A549 (cell line): ENCODE measurements at regions not wholly inside any gene's neighbourhood (a gene's known extent, or its start where the extent isn't known, plus 50 kb on each side); places are given as distances from the start of the nearest gene placed in this dataset.

ENCODE experiments used
- ATAC-seq, 2 experiments: fragments of 200-7000 bp in 1 of 2; fragments of >200 bp in 1 of 2; cut with Nextera tagmentation in 1 of 2; cut with Tn5 transposase in 1 of 2; 3 replicates each; pipeline versions ENCODE4 v1.8.0 to v1.9.1; 2018 to 2020; ENCODE audit warnings: mild to moderate bottlenecking in 1 of 2, moderate library complexity in 1 of 2
- CTCF ChIA-PET: fragments of 300-600 bp; sonication (Branson Sonifier 250); formaldehyde crosslinking; extraction: SDS; loops from one replicate; lab custom pipeline; 2021; ENCODE audit warnings: antibody characterized with exemption, inconsistent platforms; lab: Yijun Ruan, JAX
- POLR2A ChIA-PET: fragments of 350-600 bp; formaldehyde crosslinking; extraction: SDS; loops from one replicate; lab custom pipeline; 2021; ENCODE audit warnings: antibody characterized with exemption, inconsistent platforms; lab: Yijun Ruan, JAX
- DNase-seq, 2 experiments: peaks; one replicate each; pipeline versions ENCODE4 v3.0.0 to v3.0.0-alpha.2; 2011 to 2016; ENCODE audit warnings: low read depth in 1 of 2, low spot score in 1 of 2
- FAIRE-seq: peaks from 2 replicates; lab custom pipeline; 2011; peaks lifted over from hg19 to GRCh38; lab: Jason Lieb, UNC
- H3K27ac ChIP-seq, 2 experiments: fragments of >200 bp; sonication (Bioruptor Twin); formaldehyde crosslinking; 3 replicates each; pipeline ENCODE4 v1.5.1; 2016 to 2017
- H3K4me1 ChIP-seq: fragments of >200 bp; sonication (Bioruptor Twin); formaldehyde crosslinking; 3 replicates; pipeline ENCODE4 v1.6.1; 2016
- H3K4me2 ChIP-seq: fragments of >200 bp; sonication (Bioruptor Twin); formaldehyde crosslinking; 3 replicates; pipeline ENCODE4 v1.6.1; 2016
- H3K4me3 ChIP-seq: fragments of >200 bp; sonication (Bioruptor Twin); formaldehyde crosslinking; 3 replicates; pipeline ENCODE4 v1.5.1; 2016
- H3K9me3 ChIP-seq: fragments of >200 bp; sonication (Bioruptor Twin); formaldehyde crosslinking; 3 replicates; pipeline ENCODE4 v1.6.1; 2016
- ATOH8 ChIP-seq: fragments of 250-450 bp; sonication (Bioruptor Pico); IDR thresholded peaks from 2 replicates; pipeline ENCODE4 v1.5.0; 2020; ENCODE audit warnings: low read depth, mild to moderate bottlenecking, moderate library complexity
- BCL3 ChIP-seq: fragments of >200 bp; sonication (Bioruptor Twin); formaldehyde crosslinking; IDR thresholded peaks from 3 replicates; pipeline ENCODE4 v1.6.1; 2016
- CBX2 ChIP-seq: fragments of 200-600 bp; sonication (generic); IDR thresholded peaks from 2 replicates; pipeline ENCODE4 v1.6.1; 2016; ENCODE audit warnings: low read depth, mild to moderate bottlenecking, borderline replicate concordance
- CEBPB ChIP-seq, 2 experiments: fragments of >200 bp in 1 of 2; sonication (Bioruptor Twin) in 1 of 2; formaldehyde crosslinking in 1 of 2; IDR thresholded peaks; 2 replicates each; pipeline ENCODE4 v1.6.1; 2012 to 2016
- CHD4 ChIP-seq: fragments of 200-600 bp; sonication (generic); IDR thresholded peaks from 2 replicates; pipeline ENCODE4 v1.6.1; 2016; ENCODE audit warnings: antibody characterized with exemption, mild to moderate bottlenecking, borderline replicate concordance
- ESRRA ChIP-seq: fragments of 150-350 bp; IDR thresholded peaks from 2 replicates; pipeline ENCODE4 v1.6.1; 2014; ENCODE audit warnings: mild to moderate bottlenecking, low read length, borderline replicate concordance
- JUN ChIP-seq, 2 experiments: fragments of >200 bp; sonication (Bioruptor Twin); formaldehyde crosslinking; IDR thresholded peaks; 2 replicates in 1 of 2; 3 replicates in 1 of 2; pipeline ENCODE4 v1.6.1; 2016 to 2017
- KDM1A ChIP-seq: fragments of 200-600 bp; sonication (generic); IDR thresholded peaks from 2 replicates; pipeline ENCODE4 v1.6.1; 2016; ENCODE audit warnings: low read depth, mild to moderate bottlenecking
- KDM5A ChIP-seq: fragments of 200-600 bp; sonication (generic); IDR thresholded peaks from 2 replicates; pipeline ENCODE4 v1.6.1; 2016; ENCODE audit warnings: antibody characterized with exemption, mild to moderate bottlenecking
- NPAS2 ChIP-seq: fragments of 250-450 bp; sonication (Bioruptor Pico); IDR thresholded peaks from 2 replicates; pipeline ENCODE4 v1.8.0; 2022; ENCODE audit warnings: mild to moderate bottlenecking, moderate library complexity, borderline replicate concordance
- NR3C1 ChIP-seq: fragments of >200 bp; sonication (Bioruptor Twin); formaldehyde crosslinking; IDR thresholded peaks from 3 replicates; pipeline ENCODE4 v1.6.1; 2017
- POLR2A ChIP-seq: IDR thresholded peaks from 2 replicates; pipeline ENCODE4 v1.6.1; 2012; ENCODE audit warnings: mild to moderate bottlenecking, low read length
- RAD21 ChIP-seq, 2 experiments: fragments of >200 bp in 1 of 2; sonication (Bioruptor Twin) in 1 of 2; formaldehyde crosslinking in 1 of 2; IDR thresholded peaks in 1 of 2; conservative IDR thresholded peaks in 1 of 2; 2 replicates in 1 of 2; 3 replicates in 1 of 2; pipeline ENCODE4 v1.6.1; 2012 to 2018; ENCODE audit warnings: inconsistent platforms in 1 of 2
- RCOR1 ChIP-seq: fragments of 150-350 bp; IDR thresholded peaks from 2 replicates; pipeline ENCODE4 v1.6.1; 2014; ENCODE audit warnings: antibody characterized with exemption, low read length, low read depth
- TFCP2L1 ChIP-seq: fragments of 250-450 bp; sonication (Bioruptor Pico); IDR thresholded peaks from 2 replicates; pipeline ENCODE4 v1.5.0; 2021; ENCODE audit warnings: mild to moderate bottlenecking
- WGBS: methylation state at CpG from one replicate; pipeline ENCODE4 v1.1.6; 2017; ENCODE audit errors: missing lambda C conversion rate; 5-methylcytosine and 5-hydroxymethylcytosine counted together
- TF ChIP-seq, protein P1 (sequence below): IDR thresholded peaks from 2 replicates; pipeline ENCODE4 v1.6.1; 2012
- TF ChIP-seq, protein P2 (sequence below): fragments of 450-650 bp; IDR thresholded peaks from 2 replicates; pipeline ENCODE4 v1.6.1; 2014; ENCODE audit warnings: antibody characterized with exemption
- TF ChIP-seq, protein P3 (sequence below): fragments of 200-600 bp; sonication (generic); IDR thresholded peaks from 2 replicates; pipeline ENCODE4 v1.6.1; 2016; ENCODE audit warnings: antibody characterized with exemption, mild to moderate bottlenecking, moderate library complexity

GRCh38 chr1:4059270-4059669, 159.2 kb upstream of the C1orf174 start (continued):
- TF ChIP-seq BCL3, result no peak
- no peak for TF ChIP-seq CHD4
- TF ChIP-seq, protein P1, sequence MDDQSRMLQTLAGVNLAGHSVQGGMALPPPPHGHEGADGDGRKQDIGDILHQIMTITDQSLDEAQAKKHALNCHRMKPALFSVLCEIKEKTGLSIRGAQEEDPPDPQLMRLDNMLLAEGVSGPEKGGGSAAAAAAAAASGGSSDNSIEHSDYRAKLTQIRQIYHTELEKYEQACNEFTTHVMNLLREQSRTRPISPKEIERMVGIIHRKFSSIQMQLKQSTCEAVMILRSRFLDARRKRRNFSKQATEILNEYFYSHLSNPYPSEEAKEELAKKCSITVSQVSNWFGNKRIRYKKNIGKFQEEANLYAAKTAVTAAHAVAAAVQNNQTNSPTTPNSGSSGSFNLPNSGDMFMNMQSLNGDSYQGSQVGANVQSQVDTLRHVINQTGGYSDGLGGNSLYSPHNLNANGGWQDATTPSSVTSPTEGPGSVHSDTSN, result no peak
- TF ChIP-seq CEBPB (IDR thresholded peaks at IDR 0.05), result no peak
- TF ChIP-seq, all 56 proteins: peak for 0

DNA sequence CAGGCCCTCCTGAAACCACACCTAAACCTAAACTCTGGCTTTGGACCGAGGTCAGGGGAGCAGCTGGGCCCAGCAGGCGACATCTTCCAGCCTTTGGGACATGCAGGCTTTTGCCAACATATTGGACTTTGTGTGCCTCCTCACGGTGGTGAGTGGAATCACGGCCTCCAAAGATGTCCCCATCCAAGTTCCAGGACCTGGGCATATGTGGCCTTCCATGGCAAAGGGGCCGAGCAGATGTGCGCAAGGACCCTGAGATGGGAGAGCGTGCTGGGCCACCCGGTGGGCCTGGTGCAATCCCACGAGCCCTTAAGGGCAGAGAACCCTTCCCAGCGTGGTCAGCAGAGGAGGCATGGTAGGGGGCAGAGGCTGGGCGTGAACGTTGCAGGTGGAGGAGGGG, 160.8 kb upstream of the C1orf174 start:
- CTCF ChIA-PET, result interaction anchor here (1.3 kb wide), 1 partner anchor 9 kb away, joined by 3 read pairs; no protein-coding TSS in a partner anchor
- peak in 1 of 2 experiments; percentile 8 for DNase-seq
- Histone ChIP-seq H3K27ac (no peak overlapping the region), H3K9me3 (no peaks in the 10 kb centered on the region), H3K4me2 (no peak overlapping the region), H3K4me3 (no peak overlapping the region), H3K4me1 (no peaks in the 10 kb centered on the region)
- 50% methylated on average over 11 of the region's 12 CpGs for WGBS
- no peak for FAIRE-seq
- ATAC-seq, result peak in 1 of 2 experiments; percentile 60; a peak in 3 of 6 replicates
- TF ChIP-seq TFCP2L1 (no peak), RAD21 (conservative IDR thresholded peaks at IDR 0.05 in 1 of 2, IDR thresholded peaks at IDR 0.05 in 1 of 2) (no peak), CEBPB (IDR thresholded peaks at IDR 0.05) (no peak), NPAS2 (CRISPR knock-in tag) (no peak), ESRRA (no peak), RCOR1 (no peak), KDM5A (no peak), CBX2 (no peak), JUN (IDR thresholded peaks at IDR 0.05) (no peak), CHD4 (no peak), POLR2A (no peak), KDM1A (no peak), NR3C1 (no peak), ATOH8 (CRISPR knock-in tag) (no peak)
- TF ChIP-seq, protein P2, sequence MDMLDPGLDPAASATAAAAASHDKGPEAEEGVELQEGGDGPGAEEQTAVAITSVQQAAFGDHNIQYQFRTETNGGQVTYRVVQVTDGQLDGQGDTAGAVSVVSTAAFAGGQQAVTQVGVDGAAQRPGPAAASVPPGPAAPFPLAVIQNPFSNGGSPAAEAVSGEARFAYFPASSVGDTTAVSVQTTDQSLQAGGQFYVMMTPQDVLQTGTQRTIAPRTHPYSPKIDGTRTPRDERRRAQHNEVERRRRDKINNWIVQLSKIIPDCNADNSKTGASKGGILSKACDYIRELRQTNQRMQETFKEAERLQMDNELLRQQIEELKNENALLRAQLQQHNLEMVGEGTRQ, result no peak
- TF ChIP-seq, protein P3, sequence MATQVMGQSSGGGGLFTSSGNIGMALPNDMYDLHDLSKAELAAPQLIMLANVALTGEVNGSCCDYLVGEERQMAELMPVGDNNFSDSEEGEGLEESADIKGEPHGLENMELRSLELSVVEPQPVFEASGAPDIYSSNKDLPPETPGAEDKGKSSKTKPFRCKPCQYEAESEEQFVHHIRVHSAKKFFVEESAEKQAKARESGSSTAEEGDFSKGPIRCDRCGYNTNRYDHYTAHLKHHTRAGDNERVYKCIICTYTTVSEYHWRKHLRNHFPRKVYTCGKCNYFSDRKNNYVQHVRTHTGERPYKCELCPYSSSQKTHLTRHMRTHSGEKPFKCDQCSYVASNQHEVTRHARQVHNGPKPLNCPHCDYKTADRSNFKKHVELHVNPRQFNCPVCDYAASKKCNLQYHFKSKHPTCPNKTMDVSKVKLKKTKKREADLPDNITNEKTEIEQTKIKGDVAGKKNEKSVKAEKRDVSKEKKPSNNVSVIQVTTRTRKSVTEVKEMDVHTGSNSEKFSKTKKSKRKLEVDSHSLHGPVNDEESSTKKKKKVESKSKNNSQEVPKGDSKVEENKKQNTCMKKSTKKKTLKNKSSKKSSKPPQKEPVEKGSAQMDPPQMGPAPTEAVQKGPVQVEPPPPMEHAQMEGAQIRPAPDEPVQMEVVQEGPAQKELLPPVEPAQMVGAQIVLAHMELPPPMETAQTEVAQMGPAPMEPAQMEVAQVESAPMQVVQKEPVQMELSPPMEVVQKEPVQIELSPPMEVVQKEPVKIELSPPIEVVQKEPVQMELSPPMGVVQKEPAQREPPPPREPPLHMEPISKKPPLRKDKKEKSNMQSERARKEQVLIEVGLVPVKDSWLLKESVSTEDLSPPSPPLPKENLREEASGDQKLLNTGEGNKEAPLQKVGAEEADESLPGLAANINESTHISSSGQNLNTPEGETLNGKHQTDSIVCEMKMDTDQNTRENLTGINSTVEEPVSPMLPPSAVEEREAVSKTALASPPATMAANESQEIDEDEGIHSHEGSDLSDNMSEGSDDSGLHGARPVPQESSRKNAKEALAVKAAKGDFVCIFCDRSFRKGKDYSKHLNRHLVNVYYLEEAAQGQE, result no peak
- POLR2A ChIA-PET, result no interaction called here
